CD4-positive, alpha-beta T cell (primary cell): ENCODE measurements at regions not wholly inside any gene's neighbourhood (a gene's known extent, or its start where the extent isn't known, plus 50 kb on each side); places are given as distances from the start of the nearest gene placed in this dataset.

Source experiments
- ATAC-seq: fragments of 200-7000 bp; cut with Tn5 transposase; one replicate; pipeline ENCODE4 v1.10.0; 2022; ENCODE audit warnings: mild to moderate bottlenecking; ENCODE audit not compliant: poor library complexity
- CTCF ChIA-PET: fragments of 350-600 bp; sonication (Branson Sonifier 250); formaldehyde crosslinking; loops from one replicate; lab custom pipeline; 2021; ENCODE audit warnings: antibody characterized with exemption, inconsistent platforms; lab: Charles Lee
- POLR2A ChIA-PET: fragments of 350-600 bp; sonication (Branson Sonifier 250); formaldehyde crosslinking; loops from one replicate; lab custom pipeline; 2021; ENCODE audit warnings: antibody characterized with exemption, inconsistent platforms; lab: Charles Lee
- DNase-seq, 14 experiments: peaks; one replicate each; pipeline ENCODE4 v3.0.0-alpha.2; 2013 to 2020; ENCODE audit warnings: mixed read lengths in 2 of 14
- H3K27ac ChIP-seq, 2 donors: one replicate each; pipeline versions ENCODE4 v1.5.1 to v1.7.0; 2013; ENCODE audit warnings: low read length in 2 of 2, low read depth in 1 of 2, mild to moderate bottlenecking in 1 of 2
- H3K27me3 ChIP-seq, 2 experiments: 1 replicate in 1 of 2; 2 replicates in 1 of 2; pipeline versions ENCODE4 v1.6.1 to v1.7.0; 2013; ENCODE audit warnings: low read length in 2 of 2, control low read depth in 1 of 2, mild to moderate bottlenecking in 1 of 2, moderate library complexity in 1 of 2; ENCODE audit not compliant: insufficient read depth in 2 of 2, control insufficient read depth in 1 of 2
- H3K36me3 ChIP-seq: one replicate; pipeline ENCODE4 v1.6.1; 2013; ENCODE audit warnings: low read length, control low read depth; ENCODE audit not compliant: insufficient read depth
- H3K4me1 ChIP-seq: one replicate; pipeline ENCODE4 v1.6.1; 2013; ENCODE audit warnings: low read length, control low read depth; ENCODE audit not compliant: insufficient read depth
- H3K4me3 ChIP-seq: one replicate; pipeline ENCODE4 v1.5.1; 2013; ENCODE audit warnings: mild to moderate bottlenecking, low read length, moderate library complexity
- H3K9me3 ChIP-seq, 2 experiments: 1 replicate in 1 of 2; 2 replicates in 1 of 2; pipeline versions ENCODE4 v1.6.1 to v1.7.0; 2013; ENCODE audit warnings: low read length in 2 of 2, mild to moderate bottlenecking in 2 of 2, control low read depth in 1 of 2, moderate library complexity in 1 of 2; ENCODE audit not compliant: control insufficient read depth in 1 of 2, insufficient read depth in 1 of 2
- H3K27ac Mint-ChIP-seq: one replicate; pipeline ENCODE4 v1.8.0; 2020; ENCODE audit warnings: mixed read lengths
- H3K27me3 Mint-ChIP-seq: one replicate; pipeline ENCODE4 v1.8.0; 2021; ENCODE audit warnings: mixed read lengths
- H3K36me3 Mint-ChIP-seq: one replicate; pipeline ENCODE4 v1.8.0; 2021; ENCODE audit warnings: low read depth, mixed read lengths
- H3K4me1 Mint-ChIP-seq: one replicate; pipeline ENCODE4 v1.8.0; 2021; ENCODE audit warnings: low read depth, mixed read lengths
- H3K4me3 Mint-ChIP-seq: one replicate; pipeline ENCODE4 v1.8.0; 2020; ENCODE audit warnings: mild to moderate bottlenecking, mixed read lengths
- H3K9me3 Mint-ChIP-seq: one replicate; pipeline ENCODE4 v1.8.0; 2020; ENCODE audit warnings: mixed read lengths
- CTCF ChIP-seq: fragments of 200-600 bp; IDR thresholded peaks from one replicate; pipeline ENCODE4 v1.8.0; 2022; ENCODE audit warnings: antibody characterized with exemption, mild to moderate bottlenecking
- intact Hi-C, 2 experiments: fragments of 100-400 bp; cut with DNase I in 1 of 2; cut with micrococcal nuclease in 1 of 2; formaldehyde crosslinking; loops; one replicate each; pipeline versions ENCODE4 v1.15.1 to v1.9.0; 2023 to 2025; cut with DNase I, micrococcal nuclease

GRCh38 chr3:43963208-43963607 lies 272.5 kb downstream of the ABHD5 start:
- no peak for ATAC-seq
- Mint-ChIP-seq H3K4me3 (no peak overlapping the region), H3K4me1 (no peaks in the 10 kb centered on the region), H3K9me3 (no peaks in the 10 kb centered on the region), H3K27ac (no peak overlapping the region), H3K27me3 (peaks cover 16% of the 10 kb centered on the region), H3K36me3 (no peaks in the 10 kb centered on the region)
- H3K9me3 ChIP-seq = no peaks in the 10 kb centered on the region
- H3K27ac ChIP-seq = no peak overlapping the region
- H3K27me3 ChIP-seq = peaks cover 5 to 6% of the 10 kb centered on the region in 2 experiments
- H3K4me1 ChIP-seq = no peaks in the 10 kb centered on the region
- POLR2A ChIA-PET = no interaction called here
- H3K4me3 ChIP-seq = no peak overlapping the region
- CTCF ChIA-PET = no interaction called here
- no peaks in the 10 kb centered on the region for H3K36me3 ChIP-seq
- intact Hi-C loops = no loop called here
- DNase-seq = no peak
- TF ChIP-seq CTCF = no peak

- ATAC-seq (no peak), DNase-seq (no peak)
- intact Hi-C loops = no loop called here
- no peak for TF ChIP-seq CTCF
- H3K36me3 Mint-ChIP-seq = no peaks in the 10 kb centered on the region
- Histone ChIP-seq H3K9me3 (no peaks in the 10 kb centered on the region), H3K27ac (no peak overlapping the region), H3K27me3 (peaks cover 3 to 6% of the 10 kb centered on the region in 2 experiments), H3K4me1 (no peaks in the 10 kb centered on the region), H3K36me3 (no peaks in the 10 kb centered on the region), H3K4me3 (no peak overlapping the region)
- CTCF ChIA-PET = interaction anchor here (0.7 kb wide), 1 partner anchor 241 kb away, joined by 3 read pairs; no protein-coding TSS in a partner anchor
- H3K9me3 Mint-ChIP-seq = no peaks in the 10 kb centered on the region
- peaks cover 22% of the 10 kb centered on the region for H3K27me3 Mint-ChIP-seq
- POLR2A ChIA-PET = no interaction called here
- H3K4me1 Mint-ChIP-seq = no peaks in the 10 kb centered on the region
- no peak overlapping the region for H3K27ac Mint-ChIP-seq
- no peak overlapping the region for H3K4me3 Mint-ChIP-seq
These were observed 273.9 kb downstream of the ABHD5 start for GRCh38 chr3:43964640-43965039.

GRCh38 chr3:43965656-43966055 lies 274.9 kb downstream of the ABHD5 start:
- Histone ChIP-seq H3K36me3 (no peaks in the 10 kb centered on the region), H3K4me1 (no peaks in the 10 kb centered on the region), H3K27ac (no peak overlapping the region), H3K4me3 (no peak overlapping the region), H3K27me3 (peaks cover 3 to 6% of the 10 kb centered on the region in 2 experiments), H3K9me3 (no peaks in the 10 kb centered on the region)
- TF ChIP-seq CTCF = no peak
- POLR2A ChIA-PET = no interaction called here
- ATAC-seq = no peak
- Mint-ChIP-seq H3K4me1 (no peaks in the 10 kb centered on the region), H3K36me3 (no peaks in the 10 kb centered on the region), H3K27me3 (peaks cover 26% of the 10 kb centered on the region), H3K9me3 (no peaks in the 10 kb centered on the region), H3K27ac (no peak overlapping the region), H3K4me3 (no peak overlapping the region)
- CTCF ChIA-PET = no interaction called here
- no peak for DNase-seq
- intact Hi-C loops = no loop called here
